Activated B cell treated with CpG ODN at 0.5 μM for 24 hours (primary cell): ENCODE measurements at regions not wholly inside any gene's neighbourhood (a gene's known extent, or its start where the extent isn't known, plus 50 kb on each side); places are given as distances from the start of the nearest gene placed in this dataset.
"Not testable (repeated sequence)": the region's sequence is repeated elsewhere in the genome, so short reads cannot be mapped to it uniquely, and the experiment has no call there.

ENCODE experiments used
- ATAC-seq: fragments of 200-7000 bp; cut with Tn5 transposase; one replicate; pipeline ENCODE4 v1.10.0; 2021; ENCODE audit warnings: low read depth, mild to moderate bottlenecking, moderate library complexity
- CTCF ChIA-PET: fragments of 350-600 bp; sonication (Branson Sonifier 250); formaldehyde crosslinking; loops from one replicate; lab custom pipeline; 2021; ENCODE audit warnings: antibody characterized with exemption; lab: Charles Lee
- POLR2A ChIA-PET: fragments of 350-600 bp; sonication (Branson Sonifier 250); formaldehyde crosslinking; loops from one replicate; lab custom pipeline; 2021; ENCODE audit warnings: antibody characterized with exemption; lab: Charles Lee
- DNase-seq: peaks from one replicate; pipeline ENCODE4 v3.0.0; 2022
- H3K27ac Mint-ChIP-seq: one replicate; pipeline ENCODE4 v1.8.0; 2020; ENCODE audit warnings: mixed read lengths
- H3K27me3 Mint-ChIP-seq: one replicate; pipeline ENCODE4 v1.8.0; 2021; ENCODE audit warnings: mixed read lengths
- H3K36me3 Mint-ChIP-seq: one replicate; pipeline ENCODE4 v1.8.0; 2021; ENCODE audit warnings: low read depth, mixed read lengths
- H3K4me1 Mint-ChIP-seq: one replicate; pipeline ENCODE4 v1.8.0; 2021; ENCODE audit warnings: mixed read lengths
- H3K4me3 Mint-ChIP-seq: one replicate; pipeline ENCODE4 v1.8.0; 2020; ENCODE audit warnings: mild to moderate bottlenecking, mixed read lengths
- H3K9me3 Mint-ChIP-seq: one replicate; pipeline ENCODE4 v1.8.0; 2020; ENCODE audit warnings: mixed read lengths
- intact Hi-C: fragments of 100-400 bp; cut with micrococcal nuclease; formaldehyde crosslinking; loops from one replicate; pipeline ENCODE4 v1.15.1; 2024
- TF ChIP-seq, protein P1 (sequence below): fragments of 200-600 bp; IDR thresholded peaks from one replicate; pipeline ENCODE4 v1.8.0; 2022; ENCODE audit warnings: antibody characterized with exemption, mild to moderate bottlenecking

DNA sequence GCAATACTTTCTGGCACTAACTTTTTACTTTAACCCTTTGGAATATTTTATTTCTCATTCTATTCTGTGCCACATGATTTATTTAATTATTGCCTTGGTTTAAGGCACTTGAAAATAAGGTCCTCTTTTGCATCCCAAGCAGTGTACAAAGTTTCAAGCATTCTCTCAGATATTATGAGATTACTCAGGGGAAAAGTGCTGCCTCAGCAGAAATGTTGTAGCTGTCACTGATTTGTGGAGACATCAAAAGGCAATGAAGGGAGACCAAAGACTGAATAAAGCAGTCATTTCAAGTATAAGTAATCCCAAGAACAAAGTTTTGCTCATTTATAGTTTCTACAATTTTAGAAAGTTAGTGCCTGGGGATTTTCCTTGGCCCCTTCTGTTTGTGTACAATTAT lies 253.0 kb downstream of the RNF144B start:
- H3K4me3 Mint-ChIP-seq: no peak overlapping the region
- TF ChIP-seq, protein P1, sequence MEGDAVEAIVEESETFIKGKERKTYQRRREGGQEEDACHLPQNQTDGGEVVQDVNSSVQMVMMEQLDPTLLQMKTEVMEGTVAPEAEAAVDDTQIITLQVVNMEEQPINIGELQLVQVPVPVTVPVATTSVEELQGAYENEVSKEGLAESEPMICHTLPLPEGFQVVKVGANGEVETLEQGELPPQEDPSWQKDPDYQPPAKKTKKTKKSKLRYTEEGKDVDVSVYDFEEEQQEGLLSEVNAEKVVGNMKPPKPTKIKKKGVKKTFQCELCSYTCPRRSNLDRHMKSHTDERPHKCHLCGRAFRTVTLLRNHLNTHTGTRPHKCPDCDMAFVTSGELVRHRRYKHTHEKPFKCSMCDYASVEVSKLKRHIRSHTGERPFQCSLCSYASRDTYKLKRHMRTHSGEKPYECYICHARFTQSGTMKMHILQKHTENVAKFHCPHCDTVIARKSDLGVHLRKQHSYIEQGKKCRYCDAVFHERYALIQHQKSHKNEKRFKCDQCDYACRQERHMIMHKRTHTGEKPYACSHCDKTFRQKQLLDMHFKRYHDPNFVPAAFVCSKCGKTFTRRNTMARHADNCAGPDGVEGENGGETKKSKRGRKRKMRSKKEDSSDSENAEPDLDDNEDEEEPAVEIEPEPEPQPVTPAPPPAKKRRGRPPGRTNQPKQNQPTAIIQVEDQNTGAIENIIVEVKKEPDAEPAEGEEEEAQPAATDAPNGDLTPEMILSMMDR: no peak
- ChIA-PET POLR2A (no interaction called here), CTCF (no interaction called here)
- H3K27ac Mint-ChIP-seq: no peak overlapping the region
- H3K9me3 Mint-ChIP-seq: no peaks in the 10 kb centered on the region
- no peaks in the 10 kb centered on the region for H3K4me1 Mint-ChIP-seq
- peaks cover 2% of the 10 kb centered on the region for H3K27me3 Mint-ChIP-seq
- H3K36me3 Mint-ChIP-seq: no peaks in the 10 kb centered on the region
- ATAC-seq: no peak
- intact Hi-C loops: no loop called here
- no peak for DNase-seq

DNA sequence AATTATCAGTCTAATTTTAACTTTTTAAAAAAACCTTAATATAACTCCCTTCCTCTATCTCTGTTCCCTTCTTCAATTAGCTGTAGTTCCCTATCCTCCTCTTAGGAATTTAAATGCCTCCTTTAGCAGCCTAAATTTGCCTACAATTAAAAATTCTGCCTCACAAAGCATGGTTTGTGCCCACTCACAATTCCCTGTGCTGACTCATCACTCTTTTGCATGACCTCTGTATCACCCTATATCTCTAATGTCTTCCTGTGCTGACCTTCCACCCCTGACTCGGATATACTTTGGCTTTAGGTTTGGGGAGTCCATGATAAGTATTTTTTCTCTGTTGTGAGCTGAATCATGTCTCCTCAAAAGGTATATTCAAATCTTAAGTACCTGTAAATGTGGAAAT lies 253.6 kb downstream of the RNF144B start:
- DNase-seq (no peak), ATAC-seq (no peak)
- intact Hi-C loops: no loop called here
- CTCF ChIA-PET: no interaction called here
- Mint-ChIP-seq H3K4me3 (no peak overlapping the region), H3K36me3 (no peaks in the 10 kb centered on the region), H3K4me1 (no peaks in the 10 kb centered on the region), H3K27ac (no peak overlapping the region), H3K9me3 (no peaks in the 10 kb centered on the region), H3K27me3 (peaks cover 2% of the 10 kb centered on the region)
- POLR2A ChIA-PET: no interaction called here
- TF ChIP-seq, protein P1: no peak

GRCh38 chr6:18654821-18655220 lies 267.7 kb downstream of the RNF144B start:
- CTCF ChIA-PET: no interaction called here
- Mint-ChIP-seq H3K36me3 (no peaks in the 10 kb centered on the region), H3K9me3 (peaks cover 9% of the 10 kb centered on the region), H3K4me3 (no peak overlapping the region), H3K27me3 (no peaks in the 10 kb centered on the region), H3K27ac (no peak overlapping the region), H3K4me1 (no peaks in the 10 kb centered on the region)
- ATAC-seq: no peak
- POLR2A ChIA-PET: no interaction called here
- intact Hi-C loops: no loop called here
- TF ChIP-seq, protein P1: no peak
- no peak for DNase-seq

DNA sequence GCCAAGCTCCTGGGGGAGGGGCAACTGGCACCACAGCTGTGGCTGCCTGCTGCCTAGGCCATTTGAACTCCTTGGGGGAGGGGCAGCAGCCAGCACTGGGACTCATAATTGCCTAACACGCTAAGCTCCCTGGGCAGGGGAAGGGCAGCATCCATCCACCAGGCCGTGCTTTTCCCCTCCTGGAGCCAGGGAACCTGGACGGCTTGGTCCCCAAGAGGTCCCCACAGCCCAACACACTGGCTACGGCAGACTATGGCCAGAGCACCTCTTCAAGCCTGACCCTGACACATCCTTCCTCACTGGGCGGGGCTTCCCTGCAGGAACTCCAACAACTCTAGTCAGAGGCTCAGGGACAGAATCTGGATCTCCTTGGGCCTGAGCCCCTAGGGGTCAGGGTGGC lies 269.4 kb downstream of the RNF144B start:
- Mint-ChIP-seq H3K4me3 (no peak overlapping the region), H3K27me3 (no peaks in the 10 kb centered on the region), H3K27ac (no peak overlapping the region), H3K36me3 (no peaks in the 10 kb centered on the region), H3K4me1 (no peaks in the 10 kb centered on the region), H3K9me3 (peaks cover 15% of the 10 kb centered on the region)
- POLR2A ChIA-PET: no interaction called here
- DNase-seq: no peak
- CTCF ChIA-PET: no interaction called here
- no peak for ATAC-seq
- intact Hi-C loops: no loop called here
- TF ChIP-seq, protein P1: no peak

DNA sequence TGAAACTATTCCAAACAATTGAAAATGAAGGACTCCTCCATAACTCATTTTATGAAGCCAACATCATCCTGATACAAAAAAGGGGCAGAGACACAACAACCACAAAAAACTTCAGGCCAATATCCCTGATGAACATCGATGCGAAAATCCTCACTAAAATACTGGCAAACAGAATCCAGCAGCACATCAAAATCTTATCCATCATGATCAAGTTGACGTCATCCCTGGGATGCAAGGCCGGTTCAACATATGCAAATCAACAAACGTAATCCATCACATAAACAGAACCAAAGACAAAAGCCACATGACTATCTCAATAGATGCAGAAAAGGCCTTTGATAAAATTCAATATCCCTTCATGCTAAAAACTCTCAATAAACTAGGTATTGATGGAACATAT lies 272.8 kb downstream of the RNF144B start:
- H3K4me1 Mint-ChIP-seq, CTCF ChIA-PET, DNase-seq, H3K27ac Mint-ChIP-seq, ATAC-seq, H3K27me3 Mint-ChIP-seq, intact Hi-C loops, POLR2A ChIA-PET, H3K36me3 Mint-ChIP-seq, H3K4me3 Mint-ChIP-seq: not testable (repeated sequence)
- peaks cover 15% of the 10 kb centered on the region for H3K9me3 Mint-ChIP-seq

- TF ChIP-seq, protein P1: no peak
- Mint-ChIP-seq H3K4me1 (no peaks in the 10 kb centered on the region), H3K9me3 (peaks cover 12% of the 10 kb centered on the region), H3K36me3 (no peaks in the 10 kb centered on the region), H3K4me3 (no peak overlapping the region), H3K27me3 (no peaks in the 10 kb centered on the region), H3K27ac (no peak overlapping the region)
- CTCF ChIA-PET: interaction anchor here (1.2 kb wide), 1 partner anchor 14 kb away, joined by 4 read pairs; no protein-coding TSS in a partner anchor
- POLR2A ChIA-PET: no interaction called here
- no peak for DNase-seq
- intact Hi-C loops: no loop called here
- no peak for ATAC-seq
Measured at GRCh38 chr6:18663011-18663410, 275.9 kb downstream of the RNF144B start.
